ENCODE measurements at regions not wholly inside any gene's neighbourhood (a gene's known extent, or its start where the extent isn't known, plus 50 kb on each side); places are given as distances from the start of the nearest gene placed in this dataset.
A peak's percentile ranks its signal among the peaks of the same experiment; 100 is the strongest.

DNA sequence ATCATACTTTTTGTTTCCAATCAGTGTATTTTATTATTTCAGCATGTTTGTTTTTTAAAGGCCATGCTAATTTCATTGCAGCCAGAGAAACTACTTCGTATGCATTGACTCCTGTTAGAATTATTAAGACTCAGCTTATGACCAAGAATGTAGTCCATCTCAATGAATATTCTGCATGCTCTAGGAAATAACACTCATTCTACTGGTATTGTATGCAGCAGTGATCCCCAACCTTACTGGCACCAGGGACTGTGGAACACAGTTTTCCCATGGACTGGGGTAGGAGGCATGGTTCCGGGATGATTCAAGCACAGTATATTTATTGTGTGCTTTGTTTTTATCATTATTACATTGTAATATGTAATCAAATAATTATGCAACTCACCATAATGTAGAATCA lies 356.9 kb downstream of the DSEL start:
- TF ChIP-seq, protein P1, sequence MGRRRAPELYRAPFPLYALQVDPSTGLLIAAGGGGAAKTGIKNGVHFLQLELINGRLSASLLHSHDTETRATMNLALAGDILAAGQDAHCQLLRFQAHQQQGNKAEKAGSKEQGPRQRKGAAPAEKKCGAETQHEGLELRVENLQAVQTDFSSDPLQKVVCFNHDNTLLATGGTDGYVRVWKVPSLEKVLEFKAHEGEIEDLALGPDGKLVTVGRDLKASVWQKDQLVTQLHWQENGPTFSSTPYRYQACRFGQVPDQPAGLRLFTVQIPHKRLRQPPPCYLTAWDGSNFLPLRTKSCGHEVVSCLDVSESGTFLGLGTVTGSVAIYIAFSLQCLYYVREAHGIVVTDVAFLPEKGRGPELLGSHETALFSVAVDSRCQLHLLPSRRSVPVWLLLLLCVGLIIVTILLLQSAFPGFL (CRISPR knock-in tag; IDR thresholded peaks at IDR 0.05; ENCODE audit: borderline replicate concordance), result no peak
- TF ChIP-seq, protein P2, sequence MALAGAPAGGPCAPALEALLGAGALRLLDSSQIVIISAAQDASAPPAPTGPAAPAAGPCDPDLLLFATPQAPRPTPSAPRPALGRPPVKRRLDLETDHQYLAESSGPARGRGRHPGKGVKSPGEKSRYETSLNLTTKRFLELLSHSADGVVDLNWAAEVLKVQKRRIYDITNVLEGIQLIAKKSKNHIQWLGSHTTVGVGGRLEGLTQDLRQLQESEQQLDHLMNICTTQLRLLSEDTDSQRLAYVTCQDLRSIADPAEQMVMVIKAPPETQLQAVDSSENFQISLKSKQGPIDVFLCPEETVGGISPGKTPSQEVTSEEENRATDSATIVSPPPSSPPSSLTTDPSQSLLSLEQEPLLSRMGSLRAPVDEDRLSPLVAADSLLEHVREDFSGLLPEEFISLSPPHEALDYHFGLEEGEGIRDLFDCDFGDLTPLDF (CRISPR knock-in tag; IDR thresholded peaks at IDR 0.05), result no peak
- TF ChIP-seq NFYB (CRISPR knock-in tag; conservative IDR thresholded peaks at IDR 0.05; ENCODE audit: low read depth), result no peak
- no peak for TF ChIP-seq GTF2I (CRISPR knock-in tag; conservative IDR thresholded peaks at IDR 0.05)
- TF ChIP-seq NR3C1 (CRISPR knock-in tag; conservative IDR thresholded peaks at IDR 0.05; ENCODE audit: low read depth), result no peak
- no peak for TF ChIP-seq FOXJ3 (CRISPR knock-in tag; IDR thresholded peaks at IDR 0.05; ENCODE audit: borderline replicate concordance)
- TF ChIP-seq, protein P3, sequence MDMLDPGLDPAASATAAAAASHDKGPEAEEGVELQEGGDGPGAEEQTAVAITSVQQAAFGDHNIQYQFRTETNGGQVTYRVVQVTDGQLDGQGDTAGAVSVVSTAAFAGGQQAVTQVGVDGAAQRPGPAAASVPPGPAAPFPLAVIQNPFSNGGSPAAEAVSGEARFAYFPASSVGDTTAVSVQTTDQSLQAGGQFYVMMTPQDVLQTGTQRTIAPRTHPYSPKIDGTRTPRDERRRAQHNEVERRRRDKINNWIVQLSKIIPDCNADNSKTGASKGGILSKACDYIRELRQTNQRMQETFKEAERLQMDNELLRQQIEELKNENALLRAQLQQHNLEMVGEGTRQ (CRISPR knock-in tag; IDR thresholded peaks at IDR 0.05), result no peak
- TF ChIP-seq MYBL2 (CRISPR knock-in tag; IDR thresholded peaks at IDR 0.05), result no peak
- TF ChIP-seq, protein P4, sequence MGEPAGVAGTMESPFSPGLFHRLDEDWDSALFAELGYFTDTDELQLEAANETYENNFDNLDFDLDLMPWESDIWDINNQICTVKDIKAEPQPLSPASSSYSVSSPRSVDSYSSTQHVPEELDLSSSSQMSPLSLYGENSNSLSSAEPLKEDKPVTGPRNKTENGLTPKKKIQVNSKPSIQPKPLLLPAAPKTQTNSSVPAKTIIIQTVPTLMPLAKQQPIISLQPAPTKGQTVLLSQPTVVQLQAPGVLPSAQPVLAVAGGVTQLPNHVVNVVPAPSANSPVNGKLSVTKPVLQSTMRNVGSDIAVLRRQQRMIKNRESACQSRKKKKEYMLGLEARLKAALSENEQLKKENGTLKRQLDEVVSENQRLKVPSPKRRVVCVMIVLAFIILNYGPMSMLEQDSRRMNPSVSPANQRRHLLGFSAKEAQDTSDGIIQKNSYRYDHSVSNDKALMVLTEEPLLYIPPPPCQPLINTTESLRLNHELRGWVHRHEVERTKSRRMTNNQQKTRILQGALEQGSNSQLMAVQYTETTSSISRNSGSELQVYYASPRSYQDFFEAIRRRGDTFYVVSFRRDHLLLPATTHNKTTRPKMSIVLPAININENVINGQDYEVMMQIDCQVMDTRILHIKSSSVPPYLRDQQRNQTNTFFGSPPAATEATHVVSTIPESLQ (CRISPR knock-in tag; IDR thresholded peaks at IDR 0.05), result no peak
- TF ChIP-seq IRF2 (CRISPR knock-in tag; IDR thresholded peaks at IDR 0.05; ENCODE audit: borderline replicate concordance, low read depth), result no peak
- no peak for TF ChIP-seq KAT7 (CRISPR knock-in tag; IDR thresholded peaks at IDR 0.05; ENCODE audit: borderline replicate concordance)
- TF ChIP-seq ESRRA (CRISPR knock-in tag; IDR thresholded peaks at IDR 0.05; ENCODE audit: borderline replicate concordance), result no peak
- TF ChIP-seq RELA (CRISPR knock-in tag; IDR thresholded peaks at IDR 0.05; ENCODE audit: borderline replicate concordance), result no peak
- no peak for TF ChIP-seq FOXK1 (CRISPR knock-in tag; IDR thresholded peaks at IDR 0.05)
- TF ChIP-seq CREB1 (CRISPR knock-in tag; IDR thresholded peaks at IDR 0.05), result no peak
- no peak for TF ChIP-seq JAZF1 (CRISPR knock-in tag; IDR thresholded peaks at IDR 0.05)
- no peak for TF ChIP-seq FOXP1 (CRISPR knock-in tag; IDR thresholded peaks at IDR 0.05; ENCODE audit: borderline replicate concordance)
- no peak for TF ChIP-seq ZBTB21 (CRISPR knock-in tag; IDR thresholded peaks at IDR 0.05; ENCODE audit: borderline replicate concordance)
- TF ChIP-seq, protein P5, sequence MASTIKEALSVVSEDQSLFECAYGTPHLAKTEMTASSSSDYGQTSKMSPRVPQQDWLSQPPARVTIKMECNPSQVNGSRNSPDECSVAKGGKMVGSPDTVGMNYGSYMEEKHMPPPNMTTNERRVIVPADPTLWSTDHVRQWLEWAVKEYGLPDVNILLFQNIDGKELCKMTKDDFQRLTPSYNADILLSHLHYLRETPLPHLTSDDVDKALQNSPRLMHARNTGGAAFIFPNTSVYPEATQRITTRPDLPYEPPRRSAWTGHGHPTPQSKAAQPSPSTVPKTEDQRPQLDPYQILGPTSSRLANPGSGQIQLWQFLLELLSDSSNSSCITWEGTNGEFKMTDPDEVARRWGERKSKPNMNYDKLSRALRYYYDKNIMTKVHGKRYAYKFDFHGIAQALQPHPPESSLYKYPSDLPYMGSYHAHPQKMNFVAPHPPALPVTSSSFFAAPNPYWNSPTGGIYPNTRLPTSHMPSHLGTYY (CRISPR knock-in tag; IDR thresholded peaks at IDR 0.05), result no peak
- ATAC-seq (no peak), DNase-seq (ENCODE audit: low spot score) (no peak)
- Mint-ChIP-seq H3K9me3 (peaks cover 15% of the 10 kb centered on the region), H3K36me3 (no peaks in the 10 kb centered on the region), H3K27ac (no peak overlapping the region), H3K27me3 (ENCODE audit: low read depth) (no peaks in the 10 kb centered on the region), H3K4me3 (no peak overlapping the region), H3K4me1 (peaks cover 13% of the 10 kb centered on the region)
- POLR2A ChIA-PET, result no interaction called here
- CTCF ChIA-PET, result no interaction called here

DNA sequence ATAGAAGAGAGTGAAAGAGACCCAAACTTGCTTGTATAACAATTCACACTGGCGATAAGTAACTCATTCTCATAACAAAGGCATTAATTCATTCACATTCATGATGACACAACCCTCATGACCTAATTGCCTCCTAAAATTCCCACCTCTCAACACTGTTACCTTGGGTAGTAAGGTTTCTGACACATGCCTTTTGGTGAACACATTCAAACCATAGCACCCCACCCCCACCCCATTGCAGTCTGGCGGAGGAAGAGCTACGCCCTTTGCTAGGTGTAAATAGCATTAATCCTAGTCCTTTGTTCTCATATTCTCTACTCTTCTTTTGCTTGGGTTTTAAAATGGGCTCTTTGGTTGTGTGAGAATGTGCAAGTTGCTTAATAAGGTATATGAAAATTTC lies 361.5 kb downstream of the DSEL start:
- Mint-ChIP-seq H3K9me3 (peaks cover 7% of the 10 kb centered on the region), H3K27ac (no peak overlapping the region), H3K36me3 (no peaks in the 10 kb centered on the region), H3K4me3 (no peak overlapping the region), H3K27me3 (ENCODE audit: low read depth) (no peaks in the 10 kb centered on the region), H3K4me1 (peaks cover 19% of the 10 kb centered on the region)
- DNase-seq (ENCODE audit: low spot score) (no peak), ATAC-seq (peak; percentile 60)
- ChIA-PET POLR2A (interaction anchor here (0.5 kb wide), 1 partner anchor 58 kb away, joined by 3 read pairs; no protein-coding TSS in a partner anchor), CTCF (interaction anchor here (0.6 kb wide), 1 partner anchor 138 kb away, joined by 3 read pairs; no protein-coding TSS in a partner anchor)
- no peak for TF ChIP-seq CREM (CRISPR knock-in tag; IDR thresholded peaks at IDR 0.05)
- TF ChIP-seq, protein P6, sequence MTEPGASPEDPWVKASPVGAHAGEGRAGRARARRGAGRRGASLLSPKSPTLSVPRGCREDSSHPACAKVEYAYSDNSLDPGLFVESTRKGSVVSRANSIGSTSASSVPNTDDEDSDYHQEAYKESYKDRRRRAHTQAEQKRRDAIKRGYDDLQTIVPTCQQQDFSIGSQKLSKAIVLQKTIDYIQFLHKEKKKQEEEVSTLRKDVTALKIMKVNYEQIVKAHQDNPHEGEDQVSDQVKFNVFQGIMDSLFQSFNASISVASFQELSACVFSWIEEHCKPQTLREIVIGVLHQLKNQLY (CRISPR knock-in tag; IDR thresholded peaks at IDR 0.05), result no peak
- no peak for TF ChIP-seq GABPB1 (CRISPR knock-in tag; IDR thresholded peaks at IDR 0.05)
- TF ChIP-seq, protein P7, sequence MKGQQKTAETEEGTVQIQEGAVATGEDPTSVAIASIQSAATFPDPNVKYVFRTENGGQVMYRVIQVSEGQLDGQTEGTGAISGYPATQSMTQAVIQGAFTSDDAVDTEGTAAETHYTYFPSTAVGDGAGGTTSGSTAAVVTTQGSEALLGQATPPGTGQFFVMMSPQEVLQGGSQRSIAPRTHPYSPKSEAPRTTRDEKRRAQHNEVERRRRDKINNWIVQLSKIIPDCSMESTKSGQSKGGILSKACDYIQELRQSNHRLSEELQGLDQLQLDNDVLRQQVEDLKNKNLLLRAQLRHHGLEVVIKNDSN (CRISPR knock-in tag; IDR thresholded peaks at IDR 0.05), result no peak
- TF ChIP-seq ELF4 (CRISPR knock-in tag; IDR thresholded peaks at IDR 0.05; ENCODE audit: low read depth), result no peak
- TF ChIP-seq, protein P8, sequence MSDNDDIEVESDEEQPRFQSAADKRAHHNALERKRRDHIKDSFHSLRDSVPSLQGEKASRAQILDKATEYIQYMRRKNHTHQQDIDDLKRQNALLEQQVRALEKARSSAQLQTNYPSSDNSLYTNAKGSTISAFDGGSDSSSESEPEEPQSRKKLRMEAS (CRISPR knock-in tag; IDR thresholded peaks at IDR 0.05), result no peak
